HG03159 (cell line): ENCODE measurements at regions not wholly inside any gene's neighbourhood (a gene's known extent, or its start where the extent isn't known, plus 50 kb on each side); places are given as distances from the start of the nearest gene placed in this dataset.
A peak's percentile ranks its signal among the peaks of the same experiment; 100 is the strongest.
"Not testable (repeated sequence)": the region's sequence is repeated elsewhere in the genome, so short reads cannot be mapped to it uniquely, and the experiment has no call there.

Experiments used
- ATAC-seq: cut with Tn5 transposase; IDR thresholded peaks from one replicate; pipeline ENCODE4 v1.9.1; 2021; ENCODE audit warnings: mild to moderate bottlenecking, moderate library complexity; ENCODE audit not compliant: unreplicated experiment

DNA sequence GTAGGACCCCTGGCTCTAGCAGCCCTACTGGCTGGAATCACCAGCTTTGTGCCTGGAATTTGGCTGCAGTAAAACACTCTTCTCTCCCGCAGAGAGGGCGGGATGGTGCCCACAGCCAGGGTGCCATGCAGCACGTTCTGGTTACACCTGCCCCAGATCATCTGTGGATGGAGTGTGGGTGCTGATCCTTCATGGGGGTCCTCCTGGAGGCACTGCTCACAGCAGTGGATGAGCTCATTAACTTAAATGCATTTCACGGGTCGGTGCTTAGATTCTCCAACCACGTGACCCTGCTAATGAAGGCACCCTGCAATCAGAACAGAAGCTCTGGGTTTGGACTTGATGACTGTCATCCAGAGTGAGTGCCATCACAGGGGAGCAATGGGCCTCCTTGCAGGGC is 138.6 kb upstream of the AFDN start:
- ATAC-seq, result no peak

DNA sequence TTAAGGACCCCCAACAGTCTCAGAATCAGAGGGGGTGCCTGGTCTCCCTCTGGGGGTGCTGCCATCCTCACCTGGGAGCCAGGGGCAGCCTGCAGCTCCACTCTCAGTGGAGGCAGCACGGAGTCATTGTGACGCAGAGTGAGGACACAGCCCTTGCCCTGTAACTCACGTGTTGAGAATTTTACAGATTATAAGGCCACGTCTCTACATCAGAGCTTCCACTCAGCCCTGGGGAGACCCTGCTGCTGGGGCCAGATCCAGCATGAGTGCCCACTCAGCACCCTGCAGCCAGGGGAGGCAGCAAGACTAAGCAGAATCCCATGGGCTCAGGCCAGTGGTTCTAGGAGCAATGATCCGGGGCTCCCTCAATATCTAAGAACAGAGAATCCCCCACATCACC is 137.4 kb upstream of the AFDN start:
- no peak for ATAC-seq

DNA sequence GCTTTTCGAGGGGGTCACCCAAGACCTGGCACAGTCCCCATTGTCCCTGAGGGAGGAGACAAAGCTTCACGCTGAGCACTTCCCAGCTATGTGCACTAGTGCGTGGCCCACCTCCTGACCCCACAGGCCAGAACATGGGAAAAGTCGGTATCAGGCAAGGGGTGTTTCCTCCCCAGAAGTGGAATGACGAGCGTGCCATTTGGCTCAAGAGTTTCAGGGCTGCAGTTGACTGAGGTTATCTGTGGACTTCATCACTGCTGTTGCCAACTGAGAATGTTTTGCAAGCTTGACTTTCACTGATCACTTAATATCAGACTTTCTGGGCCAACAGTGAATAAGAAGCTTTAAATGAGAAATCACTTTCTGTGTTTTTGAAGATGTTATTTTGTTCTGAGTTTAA is 137.0 kb upstream of the AFDN start:
- ATAC-seq, result no peak

DNA sequence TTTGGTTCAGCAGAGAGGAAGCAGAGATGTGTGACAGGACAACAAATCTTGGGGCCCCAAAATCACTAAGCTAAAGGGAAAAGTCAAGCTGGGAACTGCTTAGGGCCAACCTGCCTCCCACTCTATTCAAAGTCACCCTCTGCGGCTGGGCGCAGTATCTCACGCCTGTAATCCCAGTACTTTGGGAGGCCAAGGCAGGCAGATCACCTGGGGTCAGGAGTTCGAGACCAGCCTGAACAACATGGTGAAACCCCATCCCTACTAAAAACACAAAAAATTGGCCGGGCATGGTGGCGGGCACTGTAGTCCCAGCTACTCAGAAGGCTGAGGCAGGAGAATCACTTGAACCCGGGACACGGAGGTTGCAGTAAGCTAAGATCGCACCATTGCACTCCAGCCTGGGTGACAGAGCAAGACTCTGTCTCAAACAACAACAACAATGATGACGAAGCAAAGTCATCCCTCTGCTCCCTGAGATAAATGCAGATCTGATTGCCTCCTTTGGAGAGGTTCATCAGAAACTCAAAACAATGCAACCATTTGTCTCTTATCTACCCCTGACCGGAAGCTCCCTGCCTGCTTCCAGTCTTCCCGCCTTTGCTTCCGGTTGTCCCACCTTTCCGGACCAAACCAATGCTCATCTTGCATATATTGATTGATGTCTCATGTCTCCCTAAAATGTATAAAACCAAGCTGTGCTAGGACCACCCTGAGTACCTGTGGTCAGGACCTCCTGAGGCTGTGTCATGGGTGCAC is 136.4 kb upstream of the AFDN start:
- not testable (repeated sequence) for ATAC-seq

DNA sequence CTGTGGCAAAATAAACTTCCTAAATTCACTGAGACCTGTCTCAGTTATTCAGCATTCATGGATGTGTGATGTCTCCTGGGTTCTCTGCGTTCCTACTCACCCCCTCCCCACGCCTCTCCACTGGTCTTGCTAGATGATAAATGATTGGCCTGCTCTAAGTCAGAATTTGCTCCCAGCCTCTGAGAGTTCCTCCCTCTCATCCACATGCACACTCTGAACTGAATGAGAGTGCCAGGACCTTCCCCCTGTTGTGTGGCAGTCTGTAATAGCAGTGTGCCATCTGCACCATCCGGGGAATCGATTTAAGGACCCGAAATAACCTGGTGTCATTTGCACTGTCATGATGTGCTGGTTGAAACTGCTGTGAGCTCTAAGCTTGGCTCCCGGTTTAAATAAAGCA is 135.8 kb upstream of the AFDN start:
- no peak for ATAC-seq

DNA sequence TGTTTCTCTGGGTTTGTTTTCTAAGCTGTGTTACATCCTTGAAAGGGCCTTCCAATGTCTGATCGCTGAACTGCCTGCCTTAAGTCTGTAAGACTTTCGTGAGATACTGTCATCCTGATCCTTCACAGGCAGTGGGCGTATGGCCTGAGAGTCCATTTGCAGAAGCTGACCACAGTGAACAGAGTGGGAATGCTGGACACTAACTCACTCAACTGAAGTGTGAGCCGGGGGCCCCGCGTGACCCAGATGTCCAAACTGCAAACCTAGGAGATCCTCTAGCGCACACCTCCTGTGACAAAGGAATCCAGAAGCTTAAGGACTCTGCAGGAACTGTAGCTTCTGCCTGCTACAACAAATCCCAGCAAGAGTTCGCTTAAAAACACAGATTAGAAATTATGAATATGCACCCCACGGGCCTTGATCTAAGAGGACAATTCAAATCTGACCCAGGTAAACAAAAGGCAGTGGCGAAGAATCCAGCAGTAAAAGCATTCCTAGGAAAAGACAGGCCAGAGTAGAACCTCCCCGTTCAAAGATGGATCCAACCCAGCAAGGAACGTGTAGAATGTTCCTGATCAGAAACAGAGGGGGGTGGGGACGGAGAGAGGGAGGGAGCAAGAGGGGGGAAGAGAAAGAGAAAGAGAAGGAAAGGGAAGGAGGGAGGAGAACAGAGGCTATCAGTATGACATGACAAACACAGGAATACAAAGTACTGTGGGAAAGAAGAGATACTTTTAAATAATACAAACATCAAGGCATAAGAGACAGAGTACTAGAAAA is 135.0 kb upstream of the AFDN start:
- no peak for ATAC-seq

DNA sequence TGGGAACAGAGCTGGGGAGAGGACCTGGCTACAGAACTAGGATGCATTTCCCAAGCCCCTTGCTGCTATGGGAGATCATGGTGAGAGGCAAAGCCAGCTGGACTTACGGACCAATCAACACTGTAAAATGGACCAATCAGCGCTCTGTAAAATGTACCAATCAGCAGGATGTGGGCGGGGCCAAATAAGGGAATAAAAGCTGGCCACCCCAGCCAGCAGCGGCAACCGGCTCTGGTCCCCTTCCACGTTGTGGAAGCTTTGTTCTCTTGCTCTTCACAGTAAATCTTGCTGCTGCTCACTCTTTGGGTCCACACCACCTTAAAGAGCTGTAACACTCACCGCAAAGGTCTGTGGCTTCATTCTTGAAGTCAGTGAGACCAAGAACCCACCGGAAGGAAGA is 133.2 kb upstream of the AFDN start:
- ATAC-seq, result not testable (repeated sequence)

DNA sequence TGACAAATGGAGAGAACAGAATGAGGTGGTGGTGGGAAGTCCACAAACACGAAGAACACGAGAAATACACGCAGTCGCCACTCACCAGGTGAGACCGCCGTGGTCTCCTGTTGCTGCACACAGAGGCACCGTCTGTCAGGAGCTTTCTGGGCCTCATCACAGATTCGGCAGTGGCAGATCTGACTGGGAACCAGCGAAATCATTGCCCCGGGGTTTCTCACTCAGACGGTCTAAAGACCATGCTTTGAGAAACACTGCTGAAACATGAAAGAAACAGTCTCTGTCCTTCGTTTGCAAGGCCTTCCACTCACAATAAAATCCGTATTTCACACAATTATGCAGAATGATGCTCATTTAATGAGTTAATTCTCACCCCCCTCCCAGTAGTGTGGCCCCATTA is 130.9 kb upstream of the AFDN start:
- no peak for ATAC-seq

DNA sequence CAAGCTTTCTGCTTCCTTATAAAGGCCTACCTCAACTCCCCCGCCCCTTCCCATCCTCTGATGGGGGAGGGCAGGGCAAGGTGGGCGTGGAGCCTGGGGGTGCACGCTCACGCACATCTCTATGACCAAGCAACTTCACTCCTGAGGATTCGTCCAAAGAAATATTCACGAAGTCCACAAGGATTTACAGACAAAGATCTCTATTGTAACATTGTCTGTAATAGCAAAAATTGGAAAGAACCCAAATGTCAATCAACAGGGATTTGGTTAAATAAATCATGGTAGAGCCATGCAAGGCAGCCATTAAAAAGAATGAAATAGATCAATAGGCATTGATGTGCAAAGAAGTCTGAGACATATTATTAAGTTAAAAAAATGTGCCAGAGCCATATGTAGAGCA is 130.4 kb upstream of the AFDN start:
- no peak for ATAC-seq

DNA sequence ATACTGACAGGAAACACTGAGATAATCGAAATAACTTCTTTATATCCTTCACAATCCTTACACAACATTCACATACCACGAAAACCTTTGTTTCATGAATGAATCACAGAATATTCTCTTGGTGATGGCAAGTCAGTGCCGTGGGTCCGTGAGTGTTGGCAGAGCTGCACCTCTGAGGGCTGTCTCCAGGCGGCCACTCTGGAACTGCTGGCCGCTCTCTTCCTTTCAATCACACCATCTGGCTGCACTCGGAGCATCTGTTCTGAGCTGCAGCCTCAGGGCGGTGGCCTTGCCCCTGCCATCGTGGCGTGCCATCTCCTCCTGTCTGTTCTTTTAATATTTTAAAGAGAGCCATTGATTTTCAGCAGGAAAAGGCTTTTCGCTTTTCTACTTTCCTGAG is 129.4 kb upstream of the AFDN start:
- no peak for ATAC-seq

DNA sequence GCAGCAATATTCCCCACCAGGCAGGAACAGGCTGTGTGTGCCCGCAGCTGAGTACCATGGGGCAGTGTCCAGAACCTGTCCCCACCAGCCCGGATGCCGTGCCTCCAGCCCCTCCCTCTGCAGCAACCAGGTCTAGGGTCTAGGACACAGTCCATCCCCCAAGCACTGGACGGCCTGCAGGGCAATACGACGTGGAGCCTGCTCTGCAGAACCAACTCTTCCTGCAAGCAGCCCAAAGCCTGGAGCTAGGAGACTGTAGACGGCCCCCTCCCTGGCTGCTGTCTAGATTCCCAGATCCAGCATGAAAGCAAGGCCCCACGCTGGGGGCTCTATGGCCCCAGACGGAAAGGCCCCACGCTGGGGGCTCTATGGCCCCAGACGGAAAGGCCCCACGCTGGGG is 128.2 kb upstream of the AFDN start:
- ATAC-seq, result no peak

DNA sequence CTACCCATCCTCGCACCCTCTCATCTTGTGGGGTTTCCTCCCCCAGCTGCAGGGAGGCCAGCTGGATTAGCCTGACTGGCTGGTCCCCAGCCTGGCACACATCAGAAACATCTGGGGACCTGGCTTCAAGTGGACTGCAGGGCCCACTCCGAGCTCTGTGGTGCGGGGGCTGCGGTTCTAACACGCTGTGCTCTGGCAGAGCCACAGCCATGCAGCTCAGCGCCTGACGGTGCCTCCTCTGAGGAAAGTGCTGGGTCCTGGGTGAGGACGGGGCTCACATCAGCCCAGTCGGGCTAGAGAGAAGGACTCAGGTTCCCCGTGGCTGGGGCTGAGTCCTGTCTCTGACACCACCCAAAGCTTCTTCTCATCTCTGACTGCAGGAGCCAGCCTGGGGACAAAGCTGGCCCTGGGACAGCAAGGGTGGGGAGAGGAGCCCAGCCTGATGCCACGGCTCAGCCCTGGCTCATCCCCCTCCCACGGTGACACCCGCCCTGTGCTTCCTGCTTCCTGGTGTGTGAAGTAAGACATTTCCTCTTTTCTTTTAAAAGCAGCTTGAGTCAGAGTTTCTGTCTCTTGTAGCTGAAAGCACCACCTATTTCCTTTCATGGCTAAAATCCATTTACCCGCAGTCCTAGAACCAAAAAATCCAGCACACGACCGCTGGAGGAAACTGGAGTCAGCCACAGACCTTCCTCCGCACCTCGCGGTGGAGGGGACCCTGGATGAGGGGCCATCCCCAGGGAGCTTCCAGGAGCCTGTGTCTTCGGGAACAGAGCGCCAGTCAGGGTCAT is 127.4 kb upstream of the AFDN start:
- ATAC-seq, result peak; percentile 96

DNA sequence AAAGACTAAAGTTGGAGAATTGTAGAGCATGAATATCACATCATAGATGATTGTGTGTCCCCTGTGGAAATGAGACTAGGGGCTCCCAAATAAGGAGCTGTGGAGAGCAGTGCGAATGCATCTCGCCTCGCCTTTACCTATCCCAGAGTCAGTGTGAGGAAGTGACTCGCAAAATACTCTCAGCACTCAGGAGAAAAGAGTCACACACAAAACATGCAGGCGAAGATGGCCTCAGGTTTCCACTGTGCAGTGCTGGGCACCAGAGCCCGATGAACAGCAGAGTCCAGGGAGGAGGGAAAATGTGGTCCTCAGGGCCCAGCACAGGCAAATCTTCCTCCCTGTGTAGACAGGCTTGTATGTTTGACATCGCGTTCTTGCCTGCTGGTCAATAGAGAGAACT is 126.5 kb upstream of the AFDN start:
- ATAC-seq, result no peak

DNA sequence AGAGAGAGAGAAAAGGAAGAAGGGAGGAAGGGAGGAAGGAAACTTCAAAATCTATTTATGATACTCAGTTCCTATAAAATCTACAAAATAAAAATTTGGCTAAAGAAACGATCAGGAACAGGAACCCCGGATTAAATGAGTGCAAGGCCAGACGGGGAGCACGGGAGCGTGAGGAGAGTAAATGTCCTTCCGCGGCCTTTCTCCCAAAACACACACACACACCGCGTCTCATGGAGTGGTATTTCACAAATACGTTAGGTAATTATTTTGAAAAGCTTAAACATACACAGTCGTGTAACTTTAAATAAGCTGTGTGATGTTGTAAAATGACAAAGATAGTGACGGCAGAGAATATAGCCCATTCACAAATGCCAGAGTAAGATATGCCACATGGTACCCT is 125.7 kb upstream of the AFDN start:
- ATAC-seq, result no peak

DNA sequence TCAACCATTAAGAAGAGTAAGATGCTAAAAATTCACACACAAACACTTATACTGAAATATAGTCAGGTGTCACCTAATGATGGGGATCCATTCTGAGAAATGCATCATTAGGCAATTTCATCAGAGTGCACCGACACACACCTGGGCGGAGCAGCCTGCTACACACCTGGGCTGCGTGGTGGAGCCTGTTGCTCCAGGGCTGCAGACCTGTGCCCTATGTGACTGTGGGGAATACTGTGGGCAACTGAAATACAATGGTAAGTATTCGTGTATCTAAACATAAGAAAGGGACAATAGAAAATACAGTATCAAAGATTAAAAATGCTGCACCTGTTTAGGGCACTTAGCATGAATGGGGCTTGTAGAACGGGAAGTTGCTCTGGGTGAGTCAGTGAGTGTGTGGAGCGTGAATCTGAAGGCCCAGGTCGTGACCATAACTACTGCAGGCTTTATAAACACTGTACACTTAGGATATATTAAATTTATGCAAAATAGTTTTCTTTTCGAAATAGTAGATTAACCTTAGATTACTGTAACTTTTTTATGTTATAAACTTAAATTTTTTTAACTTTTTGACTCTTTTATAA is 124.4 kb upstream of the AFDN start:
- no peak for ATAC-seq

DNA sequence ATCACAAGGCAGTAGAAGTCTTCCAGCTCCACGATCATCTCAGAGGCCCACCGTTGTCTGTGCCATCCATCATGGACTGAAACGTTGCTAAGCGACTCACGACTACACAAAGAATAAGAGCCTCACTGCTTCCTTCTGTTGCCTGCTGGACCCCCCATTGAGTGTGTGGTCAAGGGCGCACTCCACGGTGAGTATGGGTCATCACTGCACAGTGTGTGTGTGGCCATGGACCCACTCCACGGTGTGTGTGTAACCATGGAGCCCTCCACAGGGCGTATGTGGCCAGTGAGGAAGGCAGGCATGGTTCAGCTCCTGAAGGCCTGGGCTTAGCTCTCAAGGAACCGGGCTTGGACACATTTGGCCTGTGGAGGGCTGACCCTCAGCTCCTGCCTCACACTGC is 123.4 kb upstream of the AFDN start:
- ATAC-seq, result no peak

DNA sequence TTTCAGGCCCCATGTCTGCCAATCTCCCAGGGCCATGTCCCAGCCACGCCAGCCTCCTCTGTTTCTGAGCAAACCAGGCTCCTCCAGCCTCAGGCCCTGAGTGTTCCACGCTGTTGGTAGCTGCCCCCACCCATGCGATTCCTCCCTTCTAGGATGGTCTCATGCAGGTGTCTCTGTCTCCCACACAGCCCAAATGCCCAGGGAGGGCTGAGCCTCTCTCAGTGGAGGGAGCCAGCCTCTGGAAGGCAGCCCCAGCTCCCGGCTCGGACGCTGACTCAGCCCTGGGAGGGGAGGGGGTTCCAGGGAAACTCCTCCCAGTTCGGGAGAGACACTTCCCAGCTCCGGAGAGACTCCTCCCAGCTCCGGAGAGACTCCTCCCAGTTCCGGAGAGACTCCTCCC is 122.9 kb upstream of the AFDN start:
- no peak for ATAC-seq

DNA sequence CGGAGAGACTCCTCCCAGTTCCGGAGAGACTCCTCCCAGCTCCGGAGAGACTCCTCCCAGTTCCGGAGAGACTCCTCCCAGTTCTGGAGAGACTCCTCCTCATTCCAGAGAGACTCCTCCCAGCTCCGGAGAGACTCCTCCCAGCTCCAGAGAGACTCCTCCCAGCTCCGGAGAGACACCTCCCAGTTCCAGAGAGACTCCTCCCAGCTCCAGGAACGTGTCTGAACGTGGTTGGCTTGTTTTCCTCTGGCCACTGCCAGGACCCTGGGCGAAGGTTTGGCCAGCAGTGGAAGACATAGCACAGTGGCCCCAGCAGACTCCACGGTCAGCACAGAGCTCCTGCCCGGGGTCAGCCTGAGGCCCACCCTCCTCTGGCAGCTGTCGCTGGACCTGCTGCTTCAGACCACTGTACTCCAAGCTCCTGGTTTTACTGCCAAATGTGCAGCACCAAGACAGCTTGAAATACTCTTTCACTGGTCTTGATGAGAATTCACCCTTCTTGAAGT is 122.3 kb upstream of the AFDN start:
- no peak for ATAC-seq

DNA sequence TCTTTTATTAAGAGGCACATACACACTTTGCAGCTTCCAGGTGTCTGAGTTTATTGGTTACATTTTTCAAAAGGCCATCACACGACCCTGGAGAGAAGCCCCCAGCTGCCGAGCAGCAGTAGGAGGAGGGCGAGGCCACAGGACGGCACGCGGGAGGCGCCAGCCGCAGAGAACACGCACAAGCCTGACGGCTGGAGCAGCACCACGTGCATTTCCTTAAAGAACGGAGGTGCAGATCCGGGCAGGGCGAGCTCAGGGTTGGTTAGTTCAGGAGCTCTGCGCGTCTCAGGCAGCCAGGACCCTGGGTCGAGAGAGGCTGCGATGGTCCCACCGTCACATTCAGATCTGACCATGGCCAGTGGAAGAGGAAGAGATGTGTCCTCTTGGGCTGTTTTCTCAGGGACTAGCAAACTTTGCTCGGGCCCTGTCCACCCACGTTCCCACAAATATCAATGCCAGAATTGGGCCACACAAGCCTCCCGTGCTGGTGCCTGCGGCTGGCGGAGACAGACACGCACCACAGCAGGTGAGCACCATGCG is 121.4 kb upstream of the AFDN start:
- ATAC-seq, result no peak

DNA sequence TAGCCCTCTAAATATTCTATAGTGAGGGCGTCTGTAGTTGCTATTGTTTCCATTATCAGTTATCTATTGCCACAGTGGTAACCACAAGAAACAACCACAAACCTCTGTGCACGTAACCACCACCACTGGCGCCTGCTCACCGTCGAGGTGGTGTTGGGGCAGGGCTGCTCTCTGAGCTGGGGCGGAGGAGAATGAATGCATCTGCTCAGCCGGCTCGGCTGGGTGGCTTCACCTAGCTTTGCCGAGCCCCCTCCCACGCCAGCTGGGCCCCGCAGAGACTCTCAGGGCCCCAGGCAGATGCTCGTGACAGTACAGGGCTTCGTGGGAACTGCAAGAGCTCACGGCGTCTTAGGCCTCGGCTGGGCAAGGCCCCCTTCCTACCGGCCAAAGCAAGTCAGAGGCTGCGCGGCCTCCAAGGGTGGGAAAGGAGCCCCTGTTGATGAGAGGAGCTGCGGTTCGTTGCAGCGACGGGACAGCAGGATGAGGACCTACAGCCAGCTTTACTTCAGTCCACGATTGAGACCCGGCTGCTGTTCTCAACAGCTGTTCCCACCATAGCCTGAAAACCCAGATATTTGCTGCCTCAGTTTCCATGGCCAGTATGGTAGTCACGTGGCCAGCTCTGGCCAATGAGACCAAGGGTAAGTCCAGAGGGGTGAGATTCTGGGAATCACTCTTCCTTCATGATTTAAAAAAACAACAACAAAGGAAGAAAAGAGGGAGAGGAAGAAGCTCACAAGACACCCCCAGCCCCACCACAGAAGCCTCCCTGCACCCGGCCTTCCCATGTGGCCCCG is 120.2 kb upstream of the AFDN start:
- ATAC-seq, result peak; percentile 94
